Suprapubic skin (tissue), 4 donors: ENCODE measurements at regions not wholly inside any gene's neighbourhood (a gene's known extent, or its start where the extent isn't known, plus 50 kb on each side); places are given as distances from the start of the nearest gene placed in this dataset.

Source experiments
- DNase-seq, 2 donors: peaks; one replicate each; pipeline ENCODE4 v3.0.0-alpha.2; 2019; ENCODE audit warnings: low spot score in 2 of 2
- H3K27ac ChIP-seq: fragments of 200-600 bp; sonication (generic); one replicate; pipeline ENCODE4 v1.5.1; 2019
- H3K27me3 ChIP-seq: fragments of 200-600 bp; sonication (generic); one replicate; pipeline ENCODE4 v1.5.1; 2019
- H3K36me3 ChIP-seq: fragments of 200-600 bp; sonication (generic); one replicate; pipeline ENCODE4 v1.5.1; 2019
- H3K4me1 ChIP-seq: fragments of 200-600 bp; sonication (generic); one replicate; pipeline ENCODE4 v1.5.1; 2019
- H3K4me3 ChIP-seq: fragments of 200-600 bp; sonication (generic); one replicate; pipeline ENCODE4 v1.5.1; 2019; ENCODE audit warnings: mild to moderate bottlenecking
- H3K9me3 ChIP-seq: fragments of 200-600 bp; sonication (generic); one replicate; pipeline ENCODE4 v1.5.1; 2019
- EP300 ChIP-seq: sonication (generic); formaldehyde crosslinking; IDR thresholded peaks from one replicate; pipeline ENCODE4 v1.6.1; 2017; ENCODE audit warnings: antibody characterized with exemption
- POLR2A ChIP-seq, 2 donors: fragments of 450-650 bp; IDR thresholded peaks; one replicate each; pipeline ENCODE4 v1.6.1; 2017; ENCODE audit warnings: antibody characterized with exemption in 2 of 2, mild to moderate bottlenecking in 2 of 2, moderate library complexity in 2 of 2
- POLR2AphosphoS5 ChIP-seq, 3 donors: sonication (generic); formaldehyde crosslinking; IDR thresholded peaks; one replicate each; pipeline ENCODE4 v1.6.1; 2017; ENCODE audit warnings: antibody characterized with exemption in 3 of 3
- WGBS: methylation state at CpG from one replicate; pipeline ENCODE4 v1.1.5; 2018; 5-methylcytosine and 5-hydroxymethylcytosine counted together
- TF ChIP-seq, protein P1 (sequence below), 2 donors: fragments of 200-600 bp in 1 of 2; fragments of 450-650 bp in 1 of 2; sonication (generic) in 1 of 2; IDR thresholded peaks; one replicate each; pipeline ENCODE4 v1.5.1; 2016 to 2019; ENCODE audit warnings: antibody characterized with exemption in 2 of 2, mild to moderate bottlenecking in 1 of 2, moderate library complexity in 1 of 2

DNA sequence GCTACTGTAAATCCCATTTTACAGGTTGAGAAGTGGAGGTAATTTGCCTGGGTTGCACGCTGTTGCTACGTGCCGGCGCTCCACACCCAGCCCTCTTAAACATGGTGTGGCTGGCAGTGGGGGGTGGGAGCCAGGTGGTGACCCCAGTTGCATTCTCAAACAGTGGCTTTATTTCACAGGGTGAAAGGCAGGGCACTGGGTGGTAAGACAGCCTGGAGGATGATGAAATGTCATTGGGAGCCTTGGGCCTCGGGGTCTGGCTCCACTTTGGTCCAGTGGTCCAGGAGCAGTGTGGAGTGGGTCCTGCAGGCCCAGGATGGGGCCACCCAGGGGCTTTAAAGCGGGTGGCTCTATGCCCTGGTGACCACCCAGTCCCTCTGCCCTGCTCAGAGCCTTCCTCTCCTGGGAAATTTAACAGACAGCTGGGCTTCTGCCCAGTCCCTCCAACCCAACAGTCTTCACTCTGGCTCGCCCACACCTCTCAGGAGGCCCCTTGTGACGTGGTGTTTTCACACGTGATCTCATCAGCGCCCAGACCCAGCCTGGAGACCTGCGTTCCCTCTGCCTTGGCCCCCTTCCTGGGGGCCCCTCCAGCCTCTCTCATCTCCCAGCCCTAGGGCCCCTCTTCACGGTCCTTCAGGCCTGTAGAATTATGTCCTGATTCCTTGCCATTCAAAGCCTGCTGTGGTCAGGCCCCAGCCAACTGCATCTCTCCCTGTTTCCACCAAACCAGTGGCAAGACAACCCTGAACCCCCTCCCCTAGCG, 92.5 kb downstream of the INHBB start:
- DNase-seq, result peak in 1 of 2 donors; percentile 55
- 93% methylated on average over 12 of the region's 13 CpGs for WGBS
- peaks cover 20% of the 10 kb centered on the region for H3K4me1 ChIP-seq
- no peaks in the 10 kb centered on the region for H3K9me3 ChIP-seq
- TF ChIP-seq, protein P1, sequence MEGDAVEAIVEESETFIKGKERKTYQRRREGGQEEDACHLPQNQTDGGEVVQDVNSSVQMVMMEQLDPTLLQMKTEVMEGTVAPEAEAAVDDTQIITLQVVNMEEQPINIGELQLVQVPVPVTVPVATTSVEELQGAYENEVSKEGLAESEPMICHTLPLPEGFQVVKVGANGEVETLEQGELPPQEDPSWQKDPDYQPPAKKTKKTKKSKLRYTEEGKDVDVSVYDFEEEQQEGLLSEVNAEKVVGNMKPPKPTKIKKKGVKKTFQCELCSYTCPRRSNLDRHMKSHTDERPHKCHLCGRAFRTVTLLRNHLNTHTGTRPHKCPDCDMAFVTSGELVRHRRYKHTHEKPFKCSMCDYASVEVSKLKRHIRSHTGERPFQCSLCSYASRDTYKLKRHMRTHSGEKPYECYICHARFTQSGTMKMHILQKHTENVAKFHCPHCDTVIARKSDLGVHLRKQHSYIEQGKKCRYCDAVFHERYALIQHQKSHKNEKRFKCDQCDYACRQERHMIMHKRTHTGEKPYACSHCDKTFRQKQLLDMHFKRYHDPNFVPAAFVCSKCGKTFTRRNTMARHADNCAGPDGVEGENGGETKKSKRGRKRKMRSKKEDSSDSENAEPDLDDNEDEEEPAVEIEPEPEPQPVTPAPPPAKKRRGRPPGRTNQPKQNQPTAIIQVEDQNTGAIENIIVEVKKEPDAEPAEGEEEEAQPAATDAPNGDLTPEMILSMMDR (IDR thresholded peaks at IDR 0.05), result no peak
- TF ChIP-seq POLR2A (IDR thresholded peaks at IDR 0.05), result no peak
- no peak for TF ChIP-seq EP300
- TF ChIP-seq POLR2AphosphoS5 (IDR thresholded peaks at IDR 0.05), result no peak
- no peak overlapping the region for H3K4me3 ChIP-seq
- H3K36me3 ChIP-seq, result no peaks in the 10 kb centered on the region
- no peak overlapping the region for H3K27ac ChIP-seq
- H3K27me3 ChIP-seq, result peaks cover 21% of the 10 kb centered on the region

DNA sequence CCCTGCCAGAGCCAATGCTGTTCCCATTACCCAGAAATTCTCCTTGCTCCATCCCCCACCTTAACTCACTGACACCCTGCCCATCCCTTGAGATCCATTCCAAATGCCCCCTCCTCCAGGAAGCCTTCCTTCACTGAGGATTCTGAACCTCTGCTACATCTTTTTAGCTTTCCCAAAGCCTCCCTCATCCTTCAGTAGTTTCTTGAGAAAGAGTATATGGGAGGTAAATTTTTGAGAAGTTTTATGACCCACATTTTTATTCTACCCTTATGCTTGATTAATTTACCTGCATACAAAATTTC, 93.1 kb downstream of the INHBB start:
- TF ChIP-seq POLR2A (IDR thresholded peaks at IDR 0.05) (no peak), POLR2AphosphoS5 (IDR thresholded peaks at IDR 0.05) (no peak), EP300 (no peak)
- TF ChIP-seq, protein P1 (IDR thresholded peaks at IDR 0.05), result no peak
- H3K4me3 ChIP-seq, result no peak overlapping the region
- no peak for DNase-seq
- no peak overlapping the region for H3K27ac ChIP-seq
- no peaks in the 10 kb centered on the region for H3K9me3 ChIP-seq
- H3K27me3 ChIP-seq, result peaks cover 21% of the 10 kb centered on the region
- H3K36me3 ChIP-seq, result no peaks in the 10 kb centered on the region
- H3K4me1 ChIP-seq, result peaks cover 20% of the 10 kb centered on the region

DNA sequence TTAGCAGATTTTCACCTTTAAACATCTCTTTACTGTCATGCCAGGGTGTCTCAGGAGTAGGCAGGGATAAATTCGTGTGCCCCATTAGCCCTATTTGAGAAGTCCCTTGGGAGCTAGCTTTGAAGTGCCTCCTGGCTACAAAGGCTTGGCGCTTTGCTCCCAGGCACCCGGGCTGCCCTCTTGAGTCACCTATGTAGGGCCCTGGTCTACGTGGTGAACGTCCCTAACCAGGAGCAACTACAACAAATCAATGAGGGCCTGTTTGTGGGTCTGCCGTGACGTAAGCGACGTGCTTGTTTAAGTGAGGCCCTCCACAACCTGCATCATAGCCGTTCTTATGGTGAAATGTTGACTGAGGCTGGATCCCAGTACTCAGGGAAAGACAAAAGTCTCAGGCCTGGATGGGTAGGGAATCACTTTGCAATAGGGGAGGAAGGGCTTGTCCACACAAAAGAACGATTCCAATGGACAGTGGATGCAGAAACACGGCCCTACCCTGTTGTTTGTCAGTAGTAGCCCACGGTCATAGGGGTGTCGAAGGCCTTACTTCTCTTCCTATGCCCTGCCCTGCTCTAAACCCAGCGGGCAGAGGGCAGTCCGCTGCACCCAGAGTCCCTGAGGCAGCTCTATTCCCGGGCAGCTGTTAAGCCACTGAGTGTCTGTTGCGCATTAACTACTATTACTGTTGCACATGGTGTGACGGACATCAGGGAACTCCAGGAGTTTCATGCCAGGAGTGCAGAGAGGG, 93.9 kb downstream of the INHBB start:
- H3K36me3 ChIP-seq, result no peaks in the 10 kb centered on the region
- WGBS, result 92% methylated on average over 18 of the region's 19 CpGs
- TF ChIP-seq POLR2A (IDR thresholded peaks at IDR 0.05) (no peak), EP300 (no peak), POLR2AphosphoS5 (IDR thresholded peaks at IDR 0.05) (no peak)
- TF ChIP-seq, protein P1 (IDR thresholded peaks at IDR 0.05), result no peak
- peaks cover 20% of the 10 kb centered on the region for H3K4me1 ChIP-seq
- H3K27ac ChIP-seq, result no peak overlapping the region
- H3K4me3 ChIP-seq, result no peak overlapping the region
- DNase-seq, result peak; percentile 40 to 67
- peaks cover 21% of the 10 kb centered on the region for H3K27me3 ChIP-seq
- no peaks in the 10 kb centered on the region for H3K9me3 ChIP-seq

DNA sequence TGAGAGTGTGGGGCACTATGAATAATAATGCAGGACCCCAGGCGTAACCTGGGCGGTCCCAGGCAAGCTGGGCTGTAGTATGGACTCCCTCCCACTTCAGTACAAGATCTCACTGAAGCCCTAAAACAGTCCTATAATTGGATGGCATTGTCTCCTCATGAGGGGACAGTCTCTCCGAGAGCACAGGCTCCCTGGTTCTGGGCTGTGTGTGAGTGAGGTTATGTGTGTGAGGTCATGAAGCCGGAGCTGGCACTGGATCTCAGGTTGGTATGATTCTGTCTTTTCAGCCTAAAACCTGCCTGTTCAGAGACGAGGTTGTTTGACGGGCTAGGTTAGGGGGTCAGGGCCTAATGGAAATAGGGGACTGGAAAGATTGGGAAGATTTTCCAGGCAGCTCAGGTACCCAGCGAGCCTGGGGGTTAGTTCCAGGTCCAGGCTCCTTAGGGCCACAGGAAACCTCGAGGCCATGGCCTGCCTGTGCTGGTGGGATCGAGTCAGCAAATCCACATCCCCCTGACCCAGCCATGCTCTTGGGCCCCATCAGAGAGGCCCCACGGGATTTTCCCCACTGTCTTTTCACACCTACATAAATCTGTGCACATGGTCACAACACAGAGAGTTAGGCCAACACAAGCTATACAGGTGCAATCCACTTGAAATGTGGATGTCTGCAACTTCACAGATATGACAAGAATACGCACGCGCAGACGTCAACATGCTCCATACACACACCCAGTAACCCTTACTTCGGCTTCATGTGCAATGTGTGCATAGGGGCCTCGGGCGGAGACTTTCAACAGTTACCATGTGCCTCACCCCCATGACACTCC, 94.8 kb downstream of the INHBB start:
- H3K27ac ChIP-seq, result no peak overlapping the region
- H3K27me3 ChIP-seq, result peaks cover 21% of the 10 kb centered on the region
- peak in 1 of 2 donors; percentile 48 for DNase-seq
- H3K4me3 ChIP-seq, result no peak overlapping the region
- no peaks in the 10 kb centered on the region for H3K36me3 ChIP-seq
- no peaks in the 10 kb centered on the region for H3K9me3 ChIP-seq
- H3K4me1 ChIP-seq, result peaks cover 20% of the 10 kb centered on the region
- TF ChIP-seq POLR2AphosphoS5 (IDR thresholded peaks at IDR 0.05) (no peak), EP300 (no peak), POLR2A (IDR thresholded peaks at IDR 0.05) (no peak)
- TF ChIP-seq, protein P1 (IDR thresholded peaks at IDR 0.05), result no peak
- WGBS, result 93% methylated on average over 16 of the region's 17 CpGs

DNA sequence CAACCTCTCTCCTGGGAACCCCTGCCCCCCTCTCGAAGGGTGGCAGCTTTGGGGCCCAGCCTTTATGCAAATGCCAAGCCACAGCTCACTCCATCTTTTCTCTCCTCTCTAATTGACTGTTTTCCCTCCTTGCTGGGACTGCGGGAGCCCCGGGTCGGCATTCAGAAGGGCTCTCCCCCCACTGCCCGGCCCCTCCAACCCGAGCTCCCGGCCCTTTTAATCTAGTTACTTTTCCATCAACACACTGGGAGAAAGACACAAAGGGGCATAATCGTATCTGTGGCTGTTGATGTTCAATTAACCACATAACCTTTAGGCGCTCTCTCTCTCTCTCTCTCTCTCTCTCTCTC, 95.4 kb downstream of the INHBB start:
- DNase-seq, result no peak
- TF ChIP-seq POLR2AphosphoS5 (IDR thresholded peaks at IDR 0.05) (no peak), EP300 (no peak), POLR2A (IDR thresholded peaks at IDR 0.05) (no peak)
- TF ChIP-seq, protein P1 (IDR thresholded peaks at IDR 0.05), result no peak
- WGBS, result 76% methylated on average over 9 of the region's 9 CpGs

More for the DNA sequence above, 95.4 kb downstream of the INHBB start:
- Histone ChIP-seq H3K36me3 (no peaks in the 10 kb centered on the region), H3K4me1 (peaks cover 16% of the 10 kb centered on the region), H3K4me3 (no peak overlapping the region), H3K27me3 (peaks cover 21% of the 10 kb centered on the region), H3K27ac (no peak overlapping the region), H3K9me3 (no peaks in the 10 kb centered on the region)
